SU-DHL-6 (cell line): ENCODE measurements at regions not wholly inside any gene's neighbourhood (a gene's known extent, or its start where the extent isn't known, plus 50 kb on each side); places are given as distances from the start of the nearest gene placed in this dataset.

Experiments
- H2AFZ ChIP-seq: fragments of 200-600 bp; sonication (generic); 2 replicates; pipeline ENCODE4 v1.6.1; 2014; ENCODE audit warnings: low read depth, mild to moderate bottlenecking, moderate library complexity, mixed read lengths, antibody characterized with exemption, low read length; ENCODE audit not compliant: severe bottlenecking
- H3F3A ChIP-seq: fragments of 200-600 bp; shearing (Covaris generic); 2 replicates; pipeline ENCODE4 v1.6.0; 2016; ENCODE audit warnings: antibody characterized with exemption, mild to moderate bottlenecking; ENCODE audit not compliant: insufficient read depth
- H3K27ac ChIP-seq: fragments of 200-600 bp; sonication (generic); 2 replicates; pipeline ENCODE4 v1.5.1; 2016; ENCODE audit warnings: low read depth, mild to moderate bottlenecking, low read length, moderate library complexity, mixed read lengths
- H3K27me3 ChIP-seq: fragments of 200-600 bp; sonication (generic), shearing (Covaris generic); 2 replicates; pipeline ENCODE4 v1.6.0; 2014; ENCODE audit warnings: mild to moderate bottlenecking, low read length
- H3K36me3 ChIP-seq: fragments of 200-600 bp; sonication (generic); 2 replicates; pipeline ENCODE4 v1.6.1; 2014; ENCODE audit warnings: mild to moderate bottlenecking, low read length, mixed read lengths
- H3K4me2 ChIP-seq: fragments of 300-600, 200-600 bp; shearing (Covaris generic), sonication (generic); 2 replicates; pipeline ENCODE4 v1.6.0; 2014; ENCODE audit warnings: low read length, low read depth, mild to moderate bottlenecking; ENCODE audit not compliant: poor library complexity, severe bottlenecking
- H3K4me3 ChIP-seq: fragments of 200-600 bp; sonication (generic); 2 replicates; pipeline ENCODE4 v1.5.1; 2014; ENCODE audit warnings: antibody characterized with exemption, low read length, mild to moderate bottlenecking, mixed read lengths; ENCODE audit not compliant: insufficient read depth, poor library complexity, severe bottlenecking
- H3K79me2 ChIP-seq: fragments of 200-600 bp; sonication (generic); 2 replicates; pipeline ENCODE4 v1.6.1; 2014; ENCODE audit warnings: mild to moderate bottlenecking, low read length, moderate library complexity; ENCODE audit not compliant: insufficient read depth
- H3K9ac ChIP-seq: fragments of 200-600 bp; sonication (generic); 2 replicates; pipeline ENCODE4 v1.7.0; 2014; ENCODE audit warnings: mild to moderate bottlenecking, low read length
- H3K9me2 ChIP-seq: fragments of 200-600 bp; sonication (generic); replicated peaks from 2 replicates; pipeline ENCODE4 v1.6.1; 2014; ENCODE audit warnings: low read length; ENCODE audit not compliant: insufficient read depth
- H3K9me3 ChIP-seq: fragments of 200-600 bp; sonication (generic); 2 replicates; pipeline ENCODE4 v1.6.1; 2014; ENCODE audit warnings: low read length, mixed read lengths; ENCODE audit not compliant: insufficient read depth
- H4K20me1 ChIP-seq: fragments of 200-600 bp; sonication (generic); 2 replicates; pipeline ENCODE4 v1.6.1; 2014; ENCODE audit warnings: low read depth, mild to moderate bottlenecking, antibody characterized with exemption, low read length, moderate library complexity, mixed read lengths
- EZH2phosphoT487 ChIP-seq: fragments of 200-600 bp; sonication (generic), shearing (Covaris generic); conservative IDR thresholded peaks from 2 replicates; pipeline ENCODE4 v1.6.1; 2018; ENCODE audit warnings: mild to moderate bottlenecking, antibody characterized with exemption, low read length, moderate library complexity, mixed read lengths
- TF ChIP-seq, protein P1 (sequence below): fragments of 200-600 bp; sonication (generic); IDR thresholded peaks from one replicate; pipeline ENCODE4 v1.5.1; 2017; ENCODE audit warnings: antibody characterized with exemption, mild to moderate bottlenecking, low read length, moderate library complexity; ENCODE audit not compliant: insufficient read depth, poor library complexity, severe bottlenecking

- Histone ChIP-seq H3K9ac (no peak overlapping the region), H3K27ac (no peak overlapping the region), H4K20me1 (no peaks in the 10 kb centered on the region), H3K9me2 (no peaks in the 10 kb centered on the region), H2AFZ (no peak overlapping the region), H3F3A (no peaks in the 10 kb centered on the region), H3K4me2 (no peak overlapping the region), H3K36me3 (no peaks in the 10 kb centered on the region), H3K27me3 (no peaks in the 10 kb centered on the region), H3K9me3 (no peaks in the 10 kb centered on the region), H3K79me2 (no peaks in the 10 kb centered on the region), H3K4me3 (no peak overlapping the region)
- TF ChIP-seq, protein P1, sequence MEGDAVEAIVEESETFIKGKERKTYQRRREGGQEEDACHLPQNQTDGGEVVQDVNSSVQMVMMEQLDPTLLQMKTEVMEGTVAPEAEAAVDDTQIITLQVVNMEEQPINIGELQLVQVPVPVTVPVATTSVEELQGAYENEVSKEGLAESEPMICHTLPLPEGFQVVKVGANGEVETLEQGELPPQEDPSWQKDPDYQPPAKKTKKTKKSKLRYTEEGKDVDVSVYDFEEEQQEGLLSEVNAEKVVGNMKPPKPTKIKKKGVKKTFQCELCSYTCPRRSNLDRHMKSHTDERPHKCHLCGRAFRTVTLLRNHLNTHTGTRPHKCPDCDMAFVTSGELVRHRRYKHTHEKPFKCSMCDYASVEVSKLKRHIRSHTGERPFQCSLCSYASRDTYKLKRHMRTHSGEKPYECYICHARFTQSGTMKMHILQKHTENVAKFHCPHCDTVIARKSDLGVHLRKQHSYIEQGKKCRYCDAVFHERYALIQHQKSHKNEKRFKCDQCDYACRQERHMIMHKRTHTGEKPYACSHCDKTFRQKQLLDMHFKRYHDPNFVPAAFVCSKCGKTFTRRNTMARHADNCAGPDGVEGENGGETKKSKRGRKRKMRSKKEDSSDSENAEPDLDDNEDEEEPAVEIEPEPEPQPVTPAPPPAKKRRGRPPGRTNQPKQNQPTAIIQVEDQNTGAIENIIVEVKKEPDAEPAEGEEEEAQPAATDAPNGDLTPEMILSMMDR, result no peak
- TF ChIP-seq EZH2phosphoT487, result no peak
Observed at GRCh38 chr4:16329125-16329796, 103.0 kb upstream of the TAPT1 start.

GRCh38 chr4:16322183-16322582, 95.9 kb upstream of the TAPT1 start:
- Histone ChIP-seq H3K79me2 (no peaks in the 10 kb centered on the region), H3K9me2 (no peaks in the 10 kb centered on the region), H3K9ac (no peak overlapping the region), H3K4me3 (no peak overlapping the region), H3K9me3 (no peaks in the 10 kb centered on the region), H3K27ac (no peak overlapping the region), H3K36me3 (no peaks in the 10 kb centered on the region), H3K27me3 (no peaks in the 10 kb centered on the region), H3F3A (no peaks in the 10 kb centered on the region), H4K20me1 (no peaks in the 10 kb centered on the region), H2AFZ (no peak overlapping the region), H3K4me2 (no peak overlapping the region)
- no peak for TF ChIP-seq EZH2phosphoT487
- TF ChIP-seq, protein P1, result no peak

DNA sequence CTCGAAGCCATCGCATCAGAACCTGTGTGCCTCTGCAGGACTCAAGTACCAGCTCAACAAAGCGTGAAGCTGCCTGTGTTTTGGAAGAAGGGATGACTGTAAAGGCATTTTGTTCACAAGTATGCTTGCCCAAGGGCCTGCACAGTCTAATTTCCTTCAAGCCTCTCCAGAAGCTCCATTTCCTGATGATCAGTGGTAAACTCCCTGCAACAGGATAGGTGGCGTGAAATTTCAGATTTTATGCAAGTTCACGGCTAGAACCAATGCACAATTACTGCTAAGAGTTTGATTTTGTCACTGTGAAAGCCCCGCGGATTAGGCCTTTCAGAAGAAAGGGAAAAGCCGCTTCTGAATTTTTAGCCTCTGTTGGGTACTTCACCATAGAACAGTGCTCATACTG, 89.2 kb upstream of the TAPT1 start:
- Histone ChIP-seq H3K36me3 (no peaks in the 10 kb centered on the region), H3F3A (no peaks in the 10 kb centered on the region), H3K27me3 (no peaks in the 10 kb centered on the region), H3K79me2 (no peaks in the 10 kb centered on the region), H3K9me2 (no peaks in the 10 kb centered on the region), H3K4me3 (no peak overlapping the region), H2AFZ (no peak overlapping the region), H3K4me2 (no peak overlapping the region), H3K9me3 (no peaks in the 10 kb centered on the region), H4K20me1 (no peaks in the 10 kb centered on the region), H3K27ac (no peak overlapping the region), H3K9ac (no peak overlapping the region)
- TF ChIP-seq, protein P1, result no peak
- TF ChIP-seq EZH2phosphoT487, result no peak
